CD4-positive, alpha-beta T cell treated with Interleukin-4 for 1 hour (primary cell): ENCODE measurements at regions not wholly inside any gene's neighbourhood (a gene's known extent, or its start where the extent isn't known, plus 50 kb on each side); places are given as distances from the start of the nearest gene placed in this dataset.
A peak's percentile ranks its signal among the peaks of the same experiment; 100 is the strongest.

Experiments
- DNase-seq, 2 donors: peaks; one replicate each; pipeline ENCODE4 v3.0.0-alpha.2; 2020 to 2022

DNA sequence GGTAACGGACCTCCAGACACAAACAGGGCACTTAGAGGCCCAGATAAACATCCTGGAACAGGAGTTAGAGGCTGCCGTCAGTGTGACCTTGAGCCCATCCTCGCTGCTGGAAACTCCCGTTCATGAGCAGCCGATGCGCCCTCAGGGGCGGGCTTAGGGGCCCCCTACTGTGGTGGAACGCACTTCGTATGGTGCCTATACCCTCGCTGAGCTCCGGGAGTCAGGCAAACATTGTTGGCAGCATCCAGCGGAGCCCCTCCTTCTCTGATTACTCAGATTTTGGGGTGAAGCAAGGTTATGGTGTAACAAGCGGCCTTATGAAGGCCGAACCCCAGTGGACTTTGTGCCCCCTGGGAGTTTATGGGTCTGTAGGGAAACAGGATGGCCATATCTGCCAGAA lies 205.3 kb upstream of the SYT4 start:
- no peak for DNase-seq

DNA sequence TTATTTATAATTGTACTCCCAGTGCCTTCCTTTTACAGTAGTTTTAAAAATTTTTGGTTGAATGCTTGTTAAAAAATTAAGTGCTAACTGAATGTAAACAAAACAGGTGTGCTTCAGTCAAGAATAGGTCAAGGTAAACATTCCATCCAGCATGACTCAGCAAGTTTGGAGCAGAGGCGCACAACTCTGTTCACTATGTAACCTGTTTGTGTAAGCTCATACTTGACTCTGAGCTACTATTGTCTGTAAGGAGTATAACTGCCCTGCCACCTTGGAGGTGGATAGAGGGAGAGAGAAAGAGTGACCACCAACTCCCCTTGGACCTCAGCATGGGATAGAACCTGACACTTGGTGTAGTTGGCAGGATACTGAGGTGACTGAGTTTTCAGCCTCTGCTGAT lies 207.4 kb upstream of the SYT4 start:
- DNase-seq: no peak

DNA sequence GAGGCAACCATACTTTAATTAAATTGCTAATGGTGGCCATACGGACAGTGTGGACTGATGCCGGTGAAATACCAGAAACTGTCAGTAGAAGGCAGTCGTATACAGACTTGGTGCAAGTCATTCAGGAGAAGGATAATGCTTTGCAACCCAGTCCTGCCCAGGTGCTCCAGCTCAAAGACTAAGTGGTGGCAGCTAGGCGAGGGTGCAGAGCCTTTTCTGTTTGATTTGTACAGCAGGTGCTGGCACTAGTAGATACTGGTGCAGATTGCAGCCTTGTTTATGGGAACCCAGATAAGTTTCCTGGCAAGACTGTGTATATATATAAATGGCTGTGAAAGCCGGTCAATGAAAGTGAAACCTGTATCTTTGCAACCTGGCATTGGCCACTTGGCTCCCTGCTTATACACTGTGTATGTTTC lies 208.3 kb upstream of the SYT4 start:
- DNase-seq: no peak

DNA sequence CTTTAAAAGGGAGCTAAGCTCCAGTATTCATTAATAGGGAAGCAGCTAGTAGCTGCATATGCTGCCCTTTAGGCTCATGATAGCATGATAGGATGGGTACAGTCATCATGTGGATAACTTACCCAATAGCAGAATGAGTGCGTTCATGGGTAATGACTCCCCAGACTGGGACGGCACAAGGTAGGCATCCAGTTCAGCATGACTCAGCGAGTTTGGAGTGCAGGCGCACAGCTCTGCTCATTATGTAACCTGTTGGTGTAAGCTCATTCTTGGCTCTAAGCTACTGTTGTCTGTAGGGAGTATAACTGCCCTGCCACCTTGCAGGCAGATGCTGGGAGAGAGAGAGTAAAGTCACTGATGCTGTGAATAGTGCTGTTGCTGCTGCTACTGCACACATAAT lies 209.2 kb upstream of the SYT4 start:
- DNase-seq: peak in 1 of 2 donors; percentile 3

DNA sequence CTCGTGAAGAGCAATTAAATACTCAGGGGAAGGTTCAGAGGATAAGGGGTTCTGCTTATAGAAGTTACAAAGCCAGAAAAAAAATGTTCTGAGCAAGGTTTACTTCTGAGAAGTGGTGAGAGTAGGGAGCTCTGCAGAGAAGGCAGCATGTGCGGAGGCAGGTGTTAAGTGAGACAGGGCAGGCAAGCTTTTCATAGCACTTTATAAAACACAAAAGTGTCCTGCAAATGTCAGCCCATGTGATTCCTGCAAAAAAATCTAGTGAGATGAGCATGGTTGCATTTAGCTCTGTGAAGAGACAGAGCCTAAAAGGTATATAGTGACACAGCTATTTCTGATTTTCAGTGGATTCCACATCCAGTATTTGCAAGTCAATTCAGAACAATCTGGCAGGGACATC lies 223.8 kb upstream of the SYT4 start:
- DNase-seq: no peak

DNA sequence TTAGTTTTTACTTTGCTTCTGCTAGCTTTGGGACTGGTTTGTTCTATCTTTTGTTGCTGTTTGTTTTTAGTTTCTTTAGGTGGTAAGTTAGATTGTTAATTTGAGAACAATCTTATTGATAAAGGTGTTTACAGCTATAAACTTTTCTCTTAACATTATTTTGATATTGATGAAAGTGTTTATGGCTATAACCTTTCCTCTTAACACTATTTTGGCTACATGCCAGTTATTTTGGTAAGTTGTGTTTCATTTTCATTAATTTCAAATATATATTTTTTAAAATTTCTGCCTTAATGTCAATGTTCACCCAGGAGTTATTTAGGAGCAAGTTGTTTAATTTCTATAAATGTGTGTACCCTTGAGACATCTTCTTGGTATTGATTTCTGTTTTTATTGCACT lies 229.6 kb upstream of the SYT4 start:
- DNase-seq: no peak

DNA sequence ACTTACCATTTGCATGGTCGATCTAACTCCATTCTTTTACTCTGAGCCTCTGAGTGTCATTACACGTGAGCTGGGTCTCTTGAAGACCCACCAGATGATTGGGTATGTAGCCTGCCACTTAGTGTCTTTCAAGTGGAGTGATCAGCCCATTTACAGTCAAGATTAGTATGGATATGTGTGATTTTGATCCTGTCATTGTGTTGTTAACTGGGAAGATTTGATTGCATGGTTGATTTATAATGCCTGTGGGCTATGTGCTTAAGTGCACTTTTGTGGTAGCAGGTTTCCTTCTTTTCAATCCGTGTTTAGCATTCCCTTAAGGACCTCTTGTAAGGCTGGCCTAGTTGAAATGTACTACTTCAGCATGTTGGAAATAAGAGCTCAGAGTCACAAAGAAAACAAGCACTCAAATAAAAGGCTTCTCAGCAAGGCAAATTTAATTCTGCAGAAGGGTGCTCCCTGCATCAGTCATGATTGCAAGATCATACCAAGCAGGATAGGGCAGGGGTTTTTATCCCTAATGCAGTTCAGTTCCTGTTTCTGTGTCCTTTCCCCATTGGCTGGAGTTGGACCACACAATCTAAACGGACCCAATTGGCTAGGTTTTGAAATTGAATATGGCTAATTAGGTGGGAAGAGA lies 230.7 kb upstream of the SYT4 start:
- no peak for DNase-seq

DNA sequence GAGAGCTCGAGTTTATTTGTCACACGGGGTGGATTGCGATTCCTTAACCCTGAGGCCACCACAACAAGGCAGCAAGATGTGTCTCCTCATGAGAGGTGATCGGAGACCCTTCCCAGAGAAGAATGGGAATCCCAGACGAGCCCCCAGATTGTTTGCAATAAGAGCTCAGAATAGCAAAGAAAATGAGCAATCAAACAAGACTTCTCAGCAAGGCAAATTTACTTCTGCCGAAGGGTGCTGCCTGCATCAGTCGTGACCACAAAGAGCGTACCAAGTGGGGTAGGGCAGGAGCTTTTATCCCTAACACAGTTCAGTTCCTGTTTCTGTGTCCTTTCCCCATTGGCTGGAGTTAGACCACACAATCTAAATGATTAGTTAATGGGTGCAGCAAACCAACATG lies 237.5 kb upstream of the SYT4 start:
- DNase-seq: no peak

DNA sequence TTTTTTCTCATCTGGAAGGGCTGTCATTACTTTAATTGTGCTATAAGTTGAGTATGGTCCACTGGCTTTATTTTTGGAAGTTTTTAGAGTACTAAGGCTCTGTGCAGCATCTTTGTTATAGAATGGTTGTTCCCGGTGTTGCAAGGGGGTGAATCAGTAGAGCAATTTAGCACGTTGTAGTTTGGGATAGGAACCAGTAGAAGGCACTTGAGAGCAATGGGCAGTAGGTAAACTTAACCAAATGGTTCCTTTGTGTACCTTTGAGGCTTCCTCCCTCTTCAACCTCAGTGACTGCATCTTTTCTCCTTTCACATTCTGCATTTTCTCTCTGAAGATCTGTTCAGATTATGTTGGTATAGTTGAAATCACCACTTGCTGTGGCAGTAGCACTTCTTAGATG lies 238.2 kb upstream of the SYT4 start:
- DNase-seq: no peak

DNA sequence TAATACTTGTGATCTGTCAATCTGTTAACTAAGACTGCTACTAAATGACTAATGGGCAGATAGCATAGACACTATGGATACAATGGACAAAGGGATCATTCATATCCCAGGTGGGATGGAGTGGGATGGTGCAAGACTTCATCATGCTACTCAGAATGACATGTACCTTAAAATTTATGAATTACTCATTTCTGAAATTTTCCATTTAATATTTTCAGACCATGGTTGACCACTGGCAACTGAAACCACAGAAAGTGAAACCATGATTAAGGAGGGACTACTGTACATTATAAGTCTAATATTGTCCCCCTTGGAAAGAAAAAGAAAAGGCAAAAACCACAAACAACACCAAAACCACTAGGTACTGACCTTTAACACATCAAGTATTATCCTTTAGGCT lies 247.0 kb upstream of the SYT4 start:
- no peak for DNase-seq

DNA sequence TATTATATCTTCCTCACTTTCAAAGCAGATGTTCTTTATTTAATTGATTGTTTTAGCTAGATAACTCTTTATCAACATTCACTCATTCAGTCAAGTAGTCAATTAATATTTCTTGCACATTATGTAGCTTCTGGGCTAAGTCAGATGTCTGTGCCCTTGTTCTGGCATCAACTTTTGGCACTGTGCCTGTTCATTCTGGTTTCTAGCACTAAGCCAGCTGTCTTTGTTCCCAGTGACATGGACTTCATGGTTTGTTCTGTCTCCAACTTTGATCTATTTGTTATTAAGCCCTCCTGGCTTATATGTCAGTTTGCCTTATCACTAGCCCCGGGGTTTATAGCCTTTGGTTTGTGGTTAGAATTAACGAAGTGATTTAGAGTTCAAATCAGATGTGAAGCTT lies 247.9 kb upstream of the SYT4 start:
- no peak for DNase-seq

DNA sequence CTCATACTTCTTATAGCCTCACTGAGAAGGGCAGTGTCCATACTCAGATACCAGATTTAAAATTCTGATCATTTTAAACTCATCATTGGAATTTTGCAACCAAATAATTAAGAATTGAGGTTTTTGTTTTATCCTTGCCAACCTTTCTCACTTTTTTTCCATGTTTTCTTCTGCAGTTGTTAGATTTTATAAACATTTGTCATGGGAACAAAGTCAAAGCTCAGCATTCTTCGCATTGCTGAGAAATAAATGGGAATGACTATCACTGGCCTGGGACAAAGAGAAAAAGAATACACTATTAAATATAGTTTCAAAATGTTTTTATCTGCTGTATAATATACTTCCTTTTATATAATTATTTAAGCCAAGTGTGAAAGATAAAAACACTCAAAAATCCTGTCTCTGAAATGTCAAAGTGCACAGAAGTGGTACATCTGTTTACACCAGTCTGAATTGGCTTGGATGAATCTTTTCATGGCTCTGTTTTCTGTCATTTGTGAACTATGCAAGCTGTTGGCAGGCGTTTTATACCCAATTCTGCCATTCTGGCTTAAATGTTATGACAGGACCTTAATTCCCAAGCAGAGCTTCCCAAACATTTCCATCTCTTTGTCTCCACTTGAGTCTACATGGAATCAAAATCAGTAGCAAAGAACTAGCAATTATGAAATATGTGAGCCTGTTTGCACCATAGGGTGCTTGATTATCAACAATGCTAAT lies 249.3 kb upstream of the SYT4 start:
- no peak for DNase-seq

DNA sequence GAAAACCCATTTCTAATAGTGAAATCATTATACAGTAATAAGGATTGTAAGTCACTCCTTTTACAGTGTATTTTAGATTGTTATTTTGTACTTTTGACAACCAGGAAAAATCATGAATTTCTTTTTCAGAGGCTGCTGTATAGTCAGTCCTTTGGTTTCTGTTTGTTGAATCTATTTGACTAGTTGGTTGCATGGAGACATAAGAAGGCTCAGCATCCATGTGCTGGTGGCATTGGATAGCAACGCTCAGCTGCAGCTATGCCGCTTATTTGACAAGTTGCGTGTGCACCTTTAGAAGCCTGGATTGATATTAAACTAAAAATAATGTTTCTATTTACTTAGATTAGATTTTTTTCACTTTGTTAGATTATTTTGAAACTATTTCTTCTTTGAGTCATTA lies 254.1 kb upstream of the SYT4 start:
- DNase-seq: no peak

DNA sequence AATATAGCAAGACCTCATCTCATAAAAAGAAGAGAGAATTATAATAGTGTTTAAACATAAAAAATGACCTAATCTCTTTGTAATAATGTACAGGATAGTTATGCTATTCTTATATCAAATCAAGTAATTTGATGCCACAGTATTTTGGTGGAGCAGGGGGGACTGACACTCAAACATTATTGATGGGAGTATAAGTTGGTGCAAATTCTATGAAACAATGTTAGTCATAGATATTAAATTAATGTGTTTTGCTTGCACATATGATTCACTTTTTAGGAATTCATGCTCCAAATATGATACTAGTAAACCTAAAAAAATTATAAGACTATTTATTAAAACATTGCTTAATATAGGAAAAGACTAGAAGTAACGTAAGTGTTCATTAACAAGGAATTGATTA lies 256.1 kb upstream of the SYT4 start:
- no peak for DNase-seq

DNA sequence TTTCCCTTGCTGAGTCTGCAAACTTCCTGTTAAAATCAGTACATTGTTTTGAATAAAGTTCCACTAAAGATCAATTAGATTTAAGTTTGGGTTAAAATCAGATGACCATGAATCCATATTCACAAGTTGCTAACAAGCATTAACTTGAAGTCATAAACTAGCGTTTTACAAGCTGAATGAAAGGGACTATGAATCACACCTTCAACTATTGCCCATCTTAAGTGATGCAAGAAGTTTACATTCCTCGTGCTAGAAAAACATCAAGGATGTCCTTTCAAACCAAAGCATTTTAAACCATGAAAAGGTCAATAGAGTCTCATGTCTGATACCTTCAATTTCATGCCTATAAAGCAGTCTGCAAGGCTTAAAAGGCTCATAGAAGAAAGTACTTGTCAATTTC lies 257.2 kb upstream of the SYT4 start:
- no peak for DNase-seq

DNA sequence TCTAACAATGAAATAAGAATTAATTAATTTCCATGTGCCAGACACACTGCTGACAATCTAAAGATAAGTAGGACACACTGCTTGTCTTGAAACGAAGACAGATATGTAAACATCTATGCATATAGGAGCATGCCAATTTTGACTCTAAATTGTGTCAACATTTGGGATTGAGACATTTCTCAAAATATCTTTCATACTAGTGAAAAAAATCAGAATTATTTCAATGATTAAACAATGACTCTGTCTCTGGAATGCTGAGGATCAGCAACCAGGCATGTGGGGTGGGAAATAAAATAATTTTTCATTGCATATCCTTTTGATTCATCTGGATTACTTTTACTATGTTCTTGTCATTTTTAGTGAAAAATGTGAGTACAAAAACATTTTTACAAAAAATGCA lies 262.6 kb upstream of the SYT4 start:
- DNase-seq: no peak

DNA sequence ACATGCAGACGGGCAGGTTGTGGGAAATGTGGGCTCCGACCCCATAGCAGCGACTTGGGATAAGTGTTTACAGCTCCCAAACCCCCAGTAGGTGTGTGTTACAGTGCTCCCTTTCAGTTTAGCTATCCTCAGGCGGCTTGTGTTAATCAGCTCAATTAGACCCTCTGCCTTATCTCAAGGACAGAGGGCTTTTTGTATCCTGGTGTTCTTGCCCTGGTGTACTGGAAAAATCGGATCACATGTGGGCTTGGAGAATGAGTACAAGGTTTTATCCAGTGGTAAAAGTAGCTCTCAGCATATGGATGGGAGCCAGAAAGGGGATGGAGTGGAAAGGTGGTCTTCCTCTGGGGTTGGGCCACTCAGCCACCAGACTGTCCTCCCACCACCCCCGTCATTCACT lies 264.7 kb upstream of the SYT4 start:
- DNase-seq: no peak

DNA sequence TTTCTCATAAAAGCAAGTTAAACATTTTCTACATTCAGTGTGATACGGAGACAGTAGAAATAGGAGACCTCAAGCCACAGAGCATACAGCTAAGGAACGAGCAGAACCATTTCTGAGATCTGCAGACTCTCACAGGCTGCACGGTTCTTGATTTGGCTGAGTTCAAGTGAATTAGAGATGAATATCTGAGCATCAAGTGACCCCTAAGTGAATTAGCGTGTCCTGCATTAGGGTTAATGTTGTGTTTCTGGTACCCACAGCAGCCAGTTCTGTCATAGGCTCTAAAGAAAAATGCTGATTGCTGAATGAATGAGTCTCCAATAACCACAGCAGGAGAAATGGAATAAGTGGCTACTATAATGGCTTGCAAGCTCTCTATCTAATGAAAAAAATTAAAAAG lies 265.9 kb upstream of the SYT4 start:
- no peak for DNase-seq

DNA sequence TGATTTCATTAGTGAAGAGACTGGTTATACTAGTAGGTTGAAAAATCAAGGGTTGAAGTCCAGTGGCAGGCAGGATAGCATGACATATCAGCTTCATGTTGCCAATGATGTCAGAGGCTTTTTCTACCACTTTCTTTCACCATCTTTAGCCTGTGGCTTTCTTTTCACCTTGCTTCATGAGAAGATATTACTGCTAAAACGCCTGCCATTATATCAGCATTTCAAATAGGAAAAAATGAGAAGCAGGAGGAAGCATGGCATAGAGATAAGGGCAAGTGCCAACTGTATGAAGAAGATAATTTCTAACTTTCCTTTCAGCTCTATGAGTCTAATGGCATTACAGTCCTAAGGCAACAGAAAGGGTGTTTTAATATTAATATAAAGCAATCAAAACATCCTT lies 270.2 kb upstream of the SYT4 start:
- no peak for DNase-seq

DNA sequence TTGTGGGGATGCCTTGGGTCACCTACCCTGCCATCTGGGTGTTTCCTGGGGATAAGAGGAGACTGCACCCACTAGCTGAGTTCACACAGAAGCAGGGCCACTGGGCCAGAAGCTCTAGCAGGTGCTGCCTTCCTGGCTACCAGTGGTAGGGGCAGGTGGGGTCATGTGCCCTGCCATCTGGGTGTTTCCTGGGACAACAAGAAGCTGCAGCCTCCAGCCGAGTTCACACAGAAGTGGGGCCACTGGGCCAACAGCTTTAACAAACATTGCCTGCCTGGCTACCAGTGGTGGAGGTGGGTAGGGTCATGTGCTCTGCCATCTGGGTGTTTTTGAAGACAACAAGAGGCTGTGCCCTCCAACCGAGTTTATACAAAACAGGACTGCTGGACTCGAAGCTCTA lies 282.2 kb upstream of the SYT4 start:
- no peak for DNase-seq

DNA sequence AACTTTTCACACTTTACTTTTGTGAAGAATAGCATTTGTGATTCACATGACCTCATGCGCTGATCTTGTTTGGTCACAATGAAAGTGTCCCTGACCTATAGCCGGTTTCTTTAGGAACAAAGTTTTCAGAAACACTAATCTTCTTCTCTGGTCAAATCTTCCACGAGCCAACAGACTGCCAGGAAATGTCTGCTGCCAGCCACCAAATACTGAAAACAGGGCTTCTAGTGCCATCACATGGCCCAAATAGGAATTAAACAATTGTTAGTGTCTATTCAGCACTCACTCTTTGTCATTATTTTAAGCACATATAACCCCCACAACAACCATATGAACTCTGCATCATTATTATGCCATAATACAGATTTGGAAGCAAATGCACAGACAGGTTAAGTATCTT lies 286.5 kb upstream of the SYT4 start:
- DNase-seq: no peak

DNA sequence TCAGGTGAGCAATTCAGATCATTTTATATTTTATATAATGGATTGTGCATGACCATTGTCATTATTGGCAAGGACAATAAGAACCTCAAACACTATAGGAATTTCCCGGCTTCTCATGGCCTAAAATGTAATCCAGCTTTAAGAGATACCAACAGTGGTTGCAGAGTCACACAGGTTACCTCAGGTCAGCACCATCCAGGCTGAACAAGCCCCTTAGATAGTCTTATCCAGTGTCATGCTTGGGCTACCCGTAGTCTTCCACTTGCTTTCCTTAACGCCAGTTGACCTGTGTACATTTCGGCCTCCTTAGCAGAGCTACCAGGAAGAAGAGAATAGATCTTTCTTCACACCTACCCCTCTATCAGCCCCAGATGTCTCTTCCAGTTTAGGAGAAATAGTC lies 293.3 kb upstream of the SYT4 start:
- DNase-seq: no peak

DNA sequence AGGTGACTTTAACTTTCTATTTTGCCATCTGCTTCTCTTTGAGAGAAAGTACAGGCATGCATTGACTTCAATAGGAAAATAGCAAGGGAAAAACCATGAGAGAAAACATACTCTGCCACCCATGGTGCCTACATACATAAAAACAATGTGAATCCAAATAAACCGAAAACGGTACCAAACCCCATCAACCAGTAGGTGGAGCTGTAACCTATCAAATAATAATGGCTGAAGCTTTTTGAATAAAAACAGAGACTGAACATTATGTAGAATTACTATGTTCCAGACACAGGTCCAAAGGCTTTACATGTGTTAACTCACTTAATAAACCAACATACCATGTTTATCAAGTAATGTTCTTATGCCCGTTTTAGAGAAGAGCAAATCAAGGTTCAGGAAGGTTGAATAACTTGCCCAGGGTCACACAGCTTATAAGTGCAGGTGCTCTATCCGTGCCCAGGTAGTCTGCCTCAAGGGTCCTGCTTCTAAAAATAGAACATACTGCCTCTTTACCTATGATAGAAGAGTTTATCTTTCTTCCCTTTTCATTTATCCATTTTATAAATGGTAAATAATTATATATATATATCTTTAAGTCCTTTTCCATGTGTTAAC lies 293.9 kb upstream of the SYT4 start:
- DNase-seq: peak in 1 of 2 donors; percentile 33

DNA sequence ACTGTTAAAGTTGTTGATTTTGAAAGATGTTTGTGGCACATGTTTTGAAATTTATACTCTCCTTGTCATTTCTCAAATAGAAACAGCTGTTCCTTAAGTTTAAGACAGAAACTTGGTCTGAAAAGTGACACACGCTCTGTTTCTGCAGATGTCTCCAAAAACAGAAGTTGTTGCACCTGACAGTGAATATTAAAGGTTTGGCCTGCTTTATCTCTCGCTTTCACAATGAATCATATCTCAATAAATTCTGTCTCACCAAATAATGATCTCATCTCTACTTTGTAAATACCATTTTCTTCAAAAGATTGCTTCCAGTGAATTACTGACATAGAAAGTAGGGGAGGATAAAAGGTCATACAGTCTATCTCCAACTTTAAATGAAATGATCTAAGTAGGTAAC lies 294.9 kb upstream of the SYT4 start:
- DNase-seq: no peak

DNA sequence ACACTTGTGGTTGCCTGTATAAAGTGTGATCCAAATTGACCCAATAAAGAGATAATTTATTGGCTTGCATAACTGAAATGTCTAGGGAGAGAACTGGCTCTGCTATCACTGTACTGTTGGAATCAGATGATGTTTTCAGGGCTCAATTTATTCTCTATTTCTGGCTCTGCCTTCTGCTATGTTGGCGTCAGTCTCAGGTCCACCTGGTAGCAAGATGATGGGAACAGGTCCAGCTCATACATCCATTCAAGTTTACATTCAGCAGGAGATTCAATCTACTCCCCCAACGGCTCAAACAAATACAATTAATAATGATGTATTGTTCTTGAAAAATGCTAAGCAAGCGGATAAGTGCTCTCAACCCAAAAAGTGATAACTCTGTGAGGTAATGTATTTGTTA lies 297.7 kb upstream of the SYT4 start:
- no peak for DNase-seq
